Erythroblast (primary cell): ENCODE measurements at regions not wholly inside any gene's neighbourhood (a gene's known extent, or its start where the extent isn't known, plus 50 kb on each side); places are given as distances from the start of the nearest gene placed in this dataset.

Experiments
- GATA1 ChIP-seq: IDR thresholded peaks from 2 replicates; pipeline ENCODE4 v1.6.1; 2011; ENCODE audit warnings: low read depth, mild to moderate bottlenecking, control low read depth, low read length, moderate library complexity
- POLR2A ChIP-seq: IDR thresholded peaks from 2 replicates; pipeline ENCODE4 v1.6.1; 2011; ENCODE audit warnings: mild to moderate bottlenecking, low read length

GRCh38 chr18:43825768-43826167, 548.5 kb upstream of the SYT4 start:
- TF ChIP-seq POLR2A (no peak), GATA1 (no peak)
